GM12878 (cell line): ENCODE measurements at regions not wholly inside any gene's neighbourhood (a gene's known extent, or its start where the extent isn't known, plus 50 kb on each side); places are given as distances from the start of the nearest gene placed in this dataset.

Experiments used
- ATAC-seq: fragments of 200-7000 bp; cut with Tn5 transposase; 3 replicates; pipeline ENCODE4 v1.9.1; 2020; ENCODE audit warnings: mild to moderate bottlenecking, moderate library complexity
- BruUV-seq: library from RNA; stranded (reverse); fragments of 400-500 nt; replicated peaks from 2 replicates; lab custom pipeline; 2021; lab: Mats Ljungman, UMichigan
- CTCF ChIA-PET: fragments of 300-600 bp; sonication (Branson Sonifier 250); formaldehyde crosslinking; extraction: SDS; loops from one replicate; lab custom pipeline; 2021; ENCODE audit warnings: inconsistent platforms; lab: Yijun Ruan, JAX
- POLR2A ChIA-PET: fragments of 350-600 bp; formaldehyde crosslinking; extraction: SDS; loops from one replicate; lab custom pipeline; 2021; ENCODE audit warnings: inconsistent platforms; lab: Charles Lee
- RAD21 ChIA-PET: fragments of 300-600 bp; sonication (Branson Sonifier 250); formaldehyde crosslinking; loops from one replicate; lab custom pipeline; 2023; ENCODE audit warnings: antibody characterized with exemption; ENCODE audit not compliant: unreplicated experiment; lab: Charles Lee
- SMC1A ChIA-PET: fragments of 300-600 bp; sonication (Branson Sonifier 250); formaldehyde crosslinking; loops from one replicate; lab custom pipeline; 2023; ENCODE audit not compliant: unreplicated experiment, uncharacterized antibody; lab: Charles Lee
- DNase-seq: peaks from one replicate; pipeline ENCODE4 v3.0.0-alpha.2; 2011; ENCODE audit warnings: low read depth, low spot score
- FAIRE-seq: peaks from 3 replicates; lab custom pipeline; 2011; peaks lifted over from hg19 to GRCh38; lab: Jason Lieb, UNC
- H2AFZ ChIP-seq: 2 replicates; pipeline ENCODE4 v1.6.0; 2011; ENCODE audit warnings: low read depth, low read length, control low read depth; ENCODE audit not compliant: control insufficient read depth
- H3K27ac ChIP-seq: 2 replicates; pipeline ENCODE4 v1.5.1; 2011; ENCODE audit warnings: control low read depth; ENCODE audit not compliant: control insufficient read depth, insufficient read depth
- H3K27me3 ChIP-seq, 2 experiments: replicated peaks in 1 of 2; 2 replicates each; pipeline versions ENCODE4 v1.6.0 to v1.6.1; 2011; ENCODE audit warnings: low read length in 1 of 2; ENCODE audit not compliant: control insufficient read depth in 2 of 2, insufficient read depth in 2 of 2
- H3K36me3 ChIP-seq, 2 experiments: 2 replicates each; pipeline ENCODE4 v1.5.1; 2011; ENCODE audit warnings: low read length in 1 of 2; ENCODE audit not compliant: control insufficient read depth in 2 of 2, insufficient read depth in 2 of 2
- H3K4me1 ChIP-seq: 2 replicates; pipeline ENCODE4 v1.6.1; 2011; ENCODE audit warnings: mild to moderate bottlenecking, low read length, moderate library complexity, mixed read lengths; ENCODE audit not compliant: control insufficient read depth, insufficient read depth
- H3K4me2 ChIP-seq: 2 replicates; pipeline ENCODE4 v1.6.0; 2011; ENCODE audit warnings: control low read depth; ENCODE audit not compliant: control insufficient read depth, insufficient read depth
- H3K4me3 ChIP-seq: fragments of 200-600 bp; sonication (generic); 2 replicates; pipeline ENCODE4 v1.5.1; 2016
- H3K79me2 ChIP-seq: 2 replicates; pipeline ENCODE4 v1.6.0; 2011; ENCODE audit warnings: low read length; ENCODE audit not compliant: control insufficient read depth, insufficient read depth
- H3K9ac ChIP-seq: 2 replicates; pipeline ENCODE4 v1.8.0; 2011; ENCODE audit warnings: low read length, control low read depth, mixed read lengths; ENCODE audit not compliant: control insufficient read depth, insufficient read depth
- H3K9me3 ChIP-seq: replicated peaks from 3 replicates; pipeline ENCODE4 v1.5.1; 2011; ENCODE audit warnings: mild to moderate bottlenecking, low read length; ENCODE audit not compliant: control insufficient read depth, insufficient read depth
- H4K20me1 ChIP-seq: 2 replicates; pipeline ENCODE4 v1.6.0; 2011; ENCODE audit not compliant: control insufficient read depth, insufficient read depth
- BRCA1 ChIP-seq: IDR thresholded peaks from 2 replicates; pipeline ENCODE4 v1.6.1; 2011; ENCODE audit warnings: low read depth, low read length, improper control_type of control experiment
- CHD4 ChIP-seq: fragments of 200-600 bp; sonication (generic); IDR thresholded peaks from 2 replicates; pipeline ENCODE4 v1.6.1; 2016; ENCODE audit warnings: mild to moderate bottlenecking
- CREM ChIP-seq: IDR thresholded peaks from 2 replicates; pipeline ENCODE4 v1.6.1; 2014; ENCODE audit warnings: antibody characterized with exemption, low read depth
- CTCF ChIP-seq, 3 experiments: IDR thresholded peaks in 2 of 3; conservative IDR thresholded peaks in 1 of 3; 2 replicates each; pipeline ENCODE4 v1.5.1; 2011; ENCODE audit warnings: low read depth in 3 of 3, low read length in 3 of 3, mild to moderate bottlenecking in 3 of 3, control low read depth in 2 of 3, moderate library complexity in 2 of 3, inconsistent platforms in 1 of 3, mixed read lengths in 1 of 3; ENCODE audit not compliant: control insufficient read depth in 2 of 3, insufficient read depth in 1 of 3; ENCODE audit errors: extremely low read depth in 1 of 3
- ETV6 ChIP-seq, 2 experiments: fragments of 450-650 bp in 1 of 2; IDR thresholded peaks in 1 of 2; conservative IDR thresholded peaks in 1 of 2; 2 replicates each; pipeline ENCODE4 v1.6.1; 2014; ENCODE audit warnings: antibody characterized with exemption in 1 of 2, borderline replicate concordance in 1 of 2, low read depth in 1 of 2, mild to moderate bottlenecking in 1 of 2, moderate library complexity in 1 of 2
- FOXM1 ChIP-seq: IDR thresholded peaks from 2 replicates; pipeline ENCODE4 v1.6.1; 2012; ENCODE audit warnings: low read depth, mild to moderate bottlenecking, inconsistent platforms, low read length, moderate library complexity
- GATAD2B ChIP-seq: fragments of 450-650 bp; conservative IDR thresholded peaks from 2 replicates; pipeline ENCODE4 v1.6.1; 2017; ENCODE audit warnings: low read depth, mild to moderate bottlenecking, moderate library complexity
- KAT2A ChIP-seq: conservative IDR thresholded peaks from 2 replicates; pipeline ENCODE4 v1.6.1; 2011; ENCODE audit warnings: low read depth, low read length; ENCODE audit not compliant: control insufficient read depth
- KDM1A ChIP-seq: fragments of 200-600 bp; sonication (generic); IDR thresholded peaks from 2 replicates; pipeline ENCODE4 v1.6.1; 2016; ENCODE audit warnings: borderline replicate concordance
- MLLT1 ChIP-seq: fragments of 450-650 bp; IDR thresholded peaks from 2 replicates; pipeline ENCODE4 v1.6.1; 2016; ENCODE audit warnings: mild to moderate bottlenecking
- MTA2 ChIP-seq: fragments of 450-650 bp; IDR thresholded peaks from 2 replicates; pipeline ENCODE4 v1.6.1; 2016; ENCODE audit warnings: low read depth, mild to moderate bottlenecking, moderate library complexity
- MXI1 ChIP-seq: fragments of 150-350 bp; IDR thresholded peaks from 2 replicates; pipeline ENCODE4 v1.6.1; 2011; ENCODE audit warnings: low read depth, mild to moderate bottlenecking, inconsistent platforms, low read length, improper control_type of control experiment
- MYB ChIP-seq: fragments of 150-350 bp; IDR thresholded peaks from 2 replicates; pipeline ENCODE4 v1.6.1; 2014; ENCODE audit warnings: mild to moderate bottlenecking, low read depth, low read length, borderline replicate concordance
- NFIC ChIP-seq: IDR thresholded peaks from 2 replicates; pipeline ENCODE4 v1.6.1; 2012; ENCODE audit warnings: low read depth, mild to moderate bottlenecking, inconsistent platforms, low read length, moderate library complexity
- NFYA ChIP-seq: IDR thresholded peaks from 2 replicates; pipeline ENCODE4 v1.6.1; 2011; ENCODE audit warnings: low read depth, mild to moderate bottlenecking, low read length, improper control_type of control experiment, borderline replicate concordance
- PBX3 ChIP-seq: IDR thresholded peaks from 2 replicates; pipeline ENCODE4 v1.6.1; 2011; ENCODE audit warnings: mild to moderate bottlenecking, low read depth, low read length, moderate library complexity; ENCODE audit not compliant: insufficient replicate concordance
- SMARCA5 ChIP-seq: fragments of 450-650 bp; IDR thresholded peaks from 2 replicates; pipeline ENCODE4 v1.6.1; 2017; ENCODE audit warnings: mild to moderate bottlenecking
- SREBF2 ChIP-seq: IDR thresholded peaks from 2 replicates; pipeline ENCODE4 v1.6.1; 2012; ENCODE audit warnings: mild to moderate bottlenecking, low read length
- TCF12 ChIP-seq: IDR thresholded peaks from 2 replicates; pipeline ENCODE4 v1.6.1; 2011; ENCODE audit warnings: low read depth, mild to moderate bottlenecking, low read length
- ZNF274 ChIP-seq: IDR thresholded peaks from one replicate; pipeline ENCODE4 v1.8.0; 2011; ENCODE audit not compliant: insufficient read length, insufficient read depth
- WGBS: methylation state at CpG from one replicate; pipeline ENCODE4 v1.1.6; 2016; ENCODE audit warnings: low lambda C conversion rate; ENCODE audit not compliant: insufficient replicate concordance, insufficient coverage; ENCODE audit errors: missing lambda C conversion rate; 5-methylcytosine and 5-hydroxymethylcytosine counted together
- in situ Hi-C: fragments of 300-500 bp; cut with MboI; formaldehyde crosslinking; loops from 9 replicates; pipeline ENCODE4 v1.14.3; 2018; ENCODE audit warnings: mixed read lengths
- intact Hi-C: fragments of 100-400 bp; cut with micrococcal nuclease; formaldehyde crosslinking; loops from one replicate; pipeline ENCODE4 v1.14.2; 2022; ENCODE audit not compliant: unreplicated experiment

GRCh38 chr20:51953731-51954340 lies 151.5 kb upstream of the SALL4 start (continued):
- no peak for TF ChIP-seq CTCF (IDR thresholded peaks at IDR 0.05 in 2 of 3, conservative IDR thresholded peaks at IDR 0.05 in 1 of 3; ENCODE audit: control insufficient read depth in 2 of 3, extremely low read depth in 1 of 3, insufficient read depth in 1 of 3, low read depth in 3 of 3, low read length in 3 of 3)
- TF ChIP-seq NFIC: no peak
- TF ChIP-seq SMARCA5: no peak
- no peak for TF ChIP-seq MXI1

GRCh38 chr20:51950926-51951325 lies 148.6 kb upstream of the SALL4 start:
- ATAC-seq: no peak
- Histone ChIP-seq H3K27ac (no peak overlapping the region), H3K79me2 (no peaks in the 10 kb centered on the region), H3K4me1 (no peaks in the 10 kb centered on the region), H3K4me2 (no peak overlapping the region), H3K36me3 (no peaks in the 10 kb centered on the region), H3K4me3 (no peak overlapping the region), H3K9ac (no peak overlapping the region), H2AFZ (no peak overlapping the region), H3K27me3 (no peaks in the 10 kb centered on the region), H4K20me1 (no peaks in the 10 kb centered on the region), H3K9me3 (no peaks in the 10 kb centered on the region)
- CTCF ChIA-PET: no interaction called here
- 35% methylated on average over 4 of the region's 4 CpGs for WGBS
- SMC1A ChIA-PET: no interaction called here
- no peak for DNase-seq
- no peak for FAIRE-seq
- in situ Hi-C loops: no loop called here
- BruUV-seq: no TSS peak
- POLR2A ChIA-PET: no interaction called here
- intact Hi-C loops: no loop called here
- RAD21 ChIA-PET: no interaction called here
- no peak for TF ChIP-seq ETV6 (conservative IDR thresholded peaks at IDR 0.05 in 1 of 2, IDR thresholded peaks at IDR 0.05 in 1 of 2; ENCODE audit: borderline replicate concordance in 1 of 2, low read depth in 1 of 2)
- TF ChIP-seq MTA2: no peak
- no peak for TF ChIP-seq PBX3
- TF ChIP-seq CHD4: no peak
- no peak for TF ChIP-seq KAT2A
- no peak for TF ChIP-seq GATAD2B
- no peak for TF ChIP-seq MXI1
- TF ChIP-seq TCF12: no peak
- no peak for TF ChIP-seq NFYA
- TF ChIP-seq ZNF274: no peak
- no peak for TF ChIP-seq KDM1A
- no peak for TF ChIP-seq MLLT1
- TF ChIP-seq BRCA1: no peak
- TF ChIP-seq CREM: no peak
- no peak for TF ChIP-seq FOXM1
- no peak for TF ChIP-seq MYB
- TF ChIP-seq SREBF2: no peak
